Fibroblast of lung (primary cell): ENCODE measurements at regions not wholly inside any gene's neighbourhood (a gene's known extent, or its start where the extent isn't known, plus 50 kb on each side); places are given as distances from the start of the nearest gene placed in this dataset.
"Not testable (repeated sequence)": the region's sequence is repeated elsewhere in the genome, so short reads cannot be mapped to it uniquely, and the experiment has no call there.

Experiments
- DNase-seq, 2 donors: peaks; one replicate each; pipeline versions ENCODE4 v3.0.0 to v3.0.0-alpha.2; 2010; ENCODE audit warnings: low read depth in 2 of 2
- H2AFZ ChIP-seq: 2 replicates; pipeline ENCODE4 v1.5.1; 2012; ENCODE audit warnings: low read length, control low read depth, inconsistent platforms
- H3K27ac ChIP-seq: 2 replicates; pipeline ENCODE4 v1.5.1; 2011; ENCODE audit warnings: low read length, control low read depth; ENCODE audit not compliant: insufficient read depth
- H3K27me3 ChIP-seq: 2 replicates; pipeline ENCODE4 v1.5.1; 2011; ENCODE audit warnings: mild to moderate bottlenecking, low read length; ENCODE audit not compliant: control insufficient read depth, insufficient read depth
- H3K36me3 ChIP-seq: 2 replicates; pipeline ENCODE4 v1.5.1; 2011; ENCODE audit warnings: low read length; ENCODE audit not compliant: control insufficient read depth, insufficient read depth
- H3K4me1 ChIP-seq: 2 replicates; pipeline ENCODE4 v1.5.1; 2011; ENCODE audit warnings: low read length; ENCODE audit not compliant: control insufficient read depth, insufficient read depth; ENCODE audit errors: extremely low read depth
- H3K4me2 ChIP-seq: 2 replicates; pipeline ENCODE4 v1.5.1; 2011; ENCODE audit warnings: low read length, control low read depth; ENCODE audit not compliant: insufficient read depth; ENCODE audit errors: extremely low read depth
- H3K4me3 ChIP-seq, 4 experiments: fragments of 200-600 bp in 1 of 4; sonication (generic) in 1 of 4; replicated peaks in 1 of 4; 2 replicates each; pipeline ENCODE4 v1.5.1; 2011 to 2016; ENCODE audit warnings: low read length in 4 of 4, low read depth in 3 of 4, mild to moderate bottlenecking in 3 of 4, control low read depth in 2 of 4, inconsistent platforms in 1 of 4, mixed read lengths in 1 of 4; ENCODE audit not compliant: insufficient read depth in 1 of 4; ENCODE audit errors: control extremely low read depth in 1 of 4
- H3K79me2 ChIP-seq: 2 replicates; pipeline ENCODE4 v1.5.1; 2012; ENCODE audit warnings: mild to moderate bottlenecking, low read length, inconsistent platforms; ENCODE audit not compliant: control insufficient read depth, insufficient read depth
- H3K9ac ChIP-seq: 2 replicates; pipeline ENCODE4 v1.5.1; 2011; ENCODE audit warnings: mild to moderate bottlenecking, low read length, control low read depth; ENCODE audit not compliant: insufficient read depth
- H3K9me3 ChIP-seq: 2 replicates; pipeline ENCODE4 v1.5.1; 2012; ENCODE audit warnings: low read depth, low read length; ENCODE audit not compliant: control insufficient read depth, insufficient read depth
- H4K20me1 ChIP-seq: 2 replicates; pipeline ENCODE4 v1.5.1; 2011; ENCODE audit warnings: low read length; ENCODE audit not compliant: control insufficient read depth, insufficient read depth; ENCODE audit errors: extremely low read depth
- CTCF ChIP-seq, 2 donors: IDR thresholded peaks in 1 of 2; conservative IDR thresholded peaks in 1 of 2; 1 replicate in 1 of 2; 2 replicates in 1 of 2; pipeline ENCODE4 v1.5.1; 2011 to 2012; ENCODE audit warnings: low read length in 2 of 2, control low read depth in 1 of 2, inconsistent platforms in 1 of 2, low read depth in 1 of 2, mild to moderate bottlenecking in 1 of 2
- EZH2 ChIP-seq: IDR thresholded peaks from 2 replicates; pipeline ENCODE4 v1.5.1; 2012; ENCODE audit warnings: low read length, control low read depth, mild to moderate bottlenecking; ENCODE audit errors: missing control alignments

DNA sequence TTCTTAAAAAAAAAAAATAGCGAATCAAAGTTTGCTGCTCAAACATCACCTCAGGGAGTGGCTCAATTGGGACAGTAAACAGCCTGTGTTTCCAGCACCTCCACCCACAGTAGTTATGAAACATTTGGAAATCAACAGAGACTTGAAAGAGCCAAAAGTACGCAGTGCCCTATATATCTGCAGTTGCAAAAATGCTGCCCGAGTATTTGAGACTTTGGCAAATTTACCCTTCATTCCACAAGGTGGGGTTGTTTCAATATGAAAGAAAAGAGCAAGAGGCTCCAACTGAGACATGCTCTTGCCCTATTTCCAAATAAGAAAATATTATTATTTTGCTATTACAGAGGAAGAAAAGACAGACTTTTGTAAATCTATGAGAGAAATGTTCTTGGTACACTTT is 851.1 kb upstream of the RAG2 start:
- Histone ChIP-seq H3K4me3 (no peak overlapping the region), H3K36me3 (no peaks in the 10 kb centered on the region), H3K9me3 (no peaks in the 10 kb centered on the region), H3K4me1 (no peaks in the 10 kb centered on the region), H3K4me2 (peak overlapping the region; percentile 59), H3K27ac (no peak overlapping the region), H4K20me1 (no peaks in the 10 kb centered on the region), H3K9ac (no peak overlapping the region), H3K27me3 (no peaks in the 10 kb centered on the region), H2AFZ (peak overlapping the region; percentile 64), H3K79me2 (no peaks in the 10 kb centered on the region)
- TF ChIP-seq EZH2 (no peak), CTCF (conservative IDR thresholded peaks at IDR 0.05 in 1 of 2, IDR thresholded peaks at IDR 0.05 in 1 of 2; ENCODE audit: low read depth in 1 of 2, low read length in 2 of 2) (peak; percentile 54 to 63)
- peak; percentile 49 to 78 for DNase-seq

DNA sequence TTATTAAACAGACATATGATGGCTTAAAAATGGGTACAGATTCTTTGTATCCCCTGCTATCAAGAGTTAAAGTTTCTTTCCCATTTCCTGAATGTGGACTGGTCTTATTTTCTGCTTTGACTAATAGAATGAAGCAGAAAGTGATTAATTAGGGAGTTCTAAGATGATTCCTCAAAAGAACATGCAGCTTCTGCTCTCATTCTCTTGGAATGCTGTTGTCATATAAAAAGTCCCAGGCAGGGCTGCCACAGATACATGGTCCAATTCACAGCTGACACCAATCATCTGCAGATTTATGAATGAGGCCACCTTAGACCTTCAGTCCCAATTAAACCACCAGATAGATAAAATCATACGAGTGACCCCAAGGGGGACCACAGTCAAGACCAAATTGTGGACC is 844.5 kb upstream of the RAG2 start:
- DNase-seq = peak in 1 of 2 donors; percentile 57
- Histone ChIP-seq H3K4me3 (no peak overlapping the region), H2AFZ (no peak overlapping the region), H3K9me3 (no peaks in the 10 kb centered on the region), H3K27me3 (no peaks in the 10 kb centered on the region), H3K36me3 (no peaks in the 10 kb centered on the region), H3K4me2 (no peak overlapping the region), H3K27ac (no peak overlapping the region), H3K9ac (no peak overlapping the region), H4K20me1 (no peaks in the 10 kb centered on the region), H3K4me1 (no peaks in the 10 kb centered on the region), H3K79me2 (no peaks in the 10 kb centered on the region)
- TF ChIP-seq EZH2 (no peak), CTCF (conservative IDR thresholded peaks at IDR 0.05 in 1 of 2, IDR thresholded peaks at IDR 0.05 in 1 of 2; ENCODE audit: low read depth in 1 of 2, low read length in 2 of 2) (no peak)

DNA sequence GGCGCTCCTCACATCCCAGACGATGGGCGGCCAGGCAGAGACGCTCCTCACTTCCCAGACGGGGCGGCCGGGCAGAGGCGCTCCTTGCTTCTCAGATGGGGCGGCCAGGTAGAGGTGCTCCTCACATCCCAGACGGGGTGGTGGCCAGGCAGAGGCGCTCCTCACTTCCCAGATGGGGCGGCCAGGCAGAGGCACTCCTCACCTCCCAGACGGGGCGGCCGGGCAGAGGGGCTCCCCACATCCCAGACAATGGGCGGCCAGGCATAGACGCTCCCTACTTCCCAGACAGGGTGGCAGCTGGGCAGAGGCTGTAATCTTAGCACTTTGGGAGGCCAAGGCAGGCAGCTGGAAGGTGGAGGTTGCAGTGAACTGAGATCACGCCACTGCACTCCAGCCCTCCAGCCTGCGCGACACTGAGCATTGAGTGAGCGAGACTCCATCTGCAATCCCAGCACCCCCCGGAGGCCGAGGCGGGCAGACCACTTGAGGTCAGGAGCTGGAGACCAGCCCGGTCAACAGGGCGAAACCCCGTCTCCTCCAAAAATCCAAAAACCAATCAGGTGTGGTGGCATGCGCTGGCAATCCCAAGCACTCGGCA is 833.7 kb upstream of the RAG2 start:
- H3K27ac ChIP-seq, DNase-seq, H3K4me3 ChIP-seq, H3K9me3 ChIP-seq, H3K27me3 ChIP-seq, H3K9ac ChIP-seq, H3K79me2 ChIP-seq, H3K4me1 ChIP-seq, H2AFZ ChIP-seq, H3K36me3 ChIP-seq, H4K20me1 ChIP-seq, H3K4me2 ChIP-seq: not testable (repeated sequence)

- H3K27me3 ChIP-seq, H3K4me3 ChIP-seq, H3K9ac ChIP-seq, H3K4me2 ChIP-seq, H4K20me1 ChIP-seq, H2AFZ ChIP-seq, H3K9me3 ChIP-seq, H3K4me1 ChIP-seq, H3K27ac ChIP-seq, DNase-seq, H3K79me2 ChIP-seq, H3K36me3 ChIP-seq: not testable (repeated sequence)
These were observed 833.1 kb upstream of the RAG2 start for GRCh38 chr11:37430966-37431632.
